ENCODE measurements at regions not wholly inside any gene's neighbourhood (a gene's known extent, or its start where the extent isn't known, plus 50 kb on each side); places are given as distances from the start of the nearest gene placed in this dataset.

- TF ChIP-seq CTCF (IDR thresholded peaks at IDR 0.05; ENCODE audit: low read depth, low read length) = no peak
- no peak for DNase-seq (ENCODE audit: low read depth in 2 of 2)
- H3K4me3 ChIP-seq (replicated peaks in 1 of 2; ENCODE audit: low read depth in 2 of 2, low read length in 2 of 2) = no peak overlapping the region
These were observed 235.2 kb upstream of the MGMT start for GRCh38 chr10:129231821-129232220.

- no peak for DNase-seq (ENCODE audit: low read depth in 2 of 2)
- no peak overlapping the region for H3K4me3 ChIP-seq (replicated peaks in 1 of 2; ENCODE audit: low read depth in 2 of 2, low read length in 2 of 2)
- TF ChIP-seq CTCF (IDR thresholded peaks at IDR 0.05; ENCODE audit: low read depth, low read length) = no peak
These were observed 233.5 kb upstream of the MGMT start for GRCh38 chr10:129233351-129234148.

DNA sequence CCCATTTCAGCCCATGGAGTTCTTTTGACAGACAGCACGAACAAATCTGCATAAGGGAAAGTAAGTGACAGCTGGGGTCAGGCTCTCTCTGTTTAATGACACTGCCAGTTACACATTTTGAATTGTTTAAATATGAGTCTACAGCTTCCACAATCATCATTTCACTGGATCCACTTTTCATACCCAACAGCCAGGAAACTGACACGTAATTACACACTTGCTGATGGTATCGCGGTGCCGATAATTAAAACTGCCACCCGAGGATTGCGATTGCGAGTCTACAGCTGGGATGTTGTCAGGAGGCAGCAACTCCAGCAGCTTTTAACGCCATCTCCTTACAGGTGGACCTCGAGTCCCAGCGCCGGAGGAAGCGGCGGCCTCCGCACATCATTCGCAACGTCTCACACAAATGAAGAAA, 230.8 kb upstream of the MGMT start:
- no peak for DNase-seq (ENCODE audit: low read depth in 2 of 2)
- no peak overlapping the region for H3K4me3 ChIP-seq (replicated peaks in 1 of 2; ENCODE audit: low read depth in 2 of 2, low read length in 2 of 2)
- TF ChIP-seq CTCF (IDR thresholded peaks at IDR 0.05; ENCODE audit: low read depth, low read length) = no peak

- no peak for TF ChIP-seq CTCF (IDR thresholded peaks at IDR 0.05; ENCODE audit: low read depth, low read length)
- DNase-seq (ENCODE audit: low read depth in 2 of 2) = no peak
These were observed 225.6 kb upstream of the MGMT start for GRCh38 chr10:129241461-129241860.

GRCh38 chr10:129244298-129244697, 222.7 kb upstream of the MGMT start:
- DNase-seq (ENCODE audit: low read depth in 2 of 2) = no peak
- no peak overlapping the region for H3K4me3 ChIP-seq (replicated peaks in 1 of 2; ENCODE audit: low read depth in 2 of 2, low read length in 2 of 2)
- no peak for TF ChIP-seq CTCF (IDR thresholded peaks at IDR 0.05; ENCODE audit: low read depth, low read length)

More at GRCh38 chr10:129241461-129241860, 225.6 kb upstream of the MGMT start:
- no peak overlapping the region for H3K4me3 ChIP-seq (replicated peaks in 1 of 2; ENCODE audit: low read depth in 2 of 2, low read length in 2 of 2)

- no peak for DNase-seq (ENCODE audit: low read depth in 2 of 2)
- TF ChIP-seq CTCF (IDR thresholded peaks at IDR 0.05; ENCODE audit: low read depth, low read length) = no peak
These were observed 222.3 kb upstream of the MGMT start for GRCh38 chr10:129244757-129245156.

More at GRCh38 chr10:129244757-129245156, 222.3 kb upstream of the MGMT start:
- no peak overlapping the region for H3K4me3 ChIP-seq (replicated peaks in 1 of 2; ENCODE audit: low read depth in 2 of 2, low read length in 2 of 2)
